ENCODE measurements at regions not wholly inside any gene's neighbourhood (a gene's known extent, or its start where the extent isn't known, plus 50 kb on each side); places are given as distances from the start of the nearest gene placed in this dataset.

DNA sequence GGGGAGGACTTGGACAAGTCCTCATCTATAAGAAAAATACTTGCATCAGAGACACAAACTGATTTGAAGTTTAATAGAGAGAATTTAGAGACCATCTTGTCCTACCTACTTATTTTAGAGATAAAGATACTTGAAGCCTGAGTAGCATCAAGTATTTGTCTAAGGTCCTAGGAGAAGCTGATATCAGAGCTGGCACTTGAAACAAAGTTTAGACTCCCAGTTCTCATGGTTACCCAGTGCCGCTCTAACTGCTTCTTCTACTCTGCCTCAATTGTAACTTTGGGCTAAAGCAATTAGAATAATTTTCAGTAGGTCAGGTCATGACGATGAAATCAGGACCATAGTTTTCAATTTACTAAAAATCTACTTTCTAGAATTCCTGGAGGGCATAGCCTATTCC lies 123.9 kb upstream of the CADPS start:
- TF ChIP-seq ZNF660 (CRISPR knock-in tag; IDR thresholded peaks at IDR 0.05; ENCODE audit: borderline replicate concordance, low read depth) (no peak), ZMYM4 (CRISPR knock-in tag; IDR thresholded peaks at IDR 0.05) (no peak), HNF4A (CRISPR knock-in tag; IDR thresholded peaks at IDR 0.05) (no peak), ZNF3 (CRISPR knock-in tag; IDR thresholded peaks at IDR 0.05) (no peak), SRSF1 (optimal IDR thresholded peaks at IDR 0.05; ENCODE audit: low read depth, low read length) (no peak), ZZZ3 (CRISPR knock-in tag; IDR thresholded peaks at IDR 0.05; ENCODE audit: borderline replicate concordance) (no peak), PHF8 (CRISPR knock-in tag; IDR thresholded peaks at IDR 0.05) (no peak), ETV5 (CRISPR knock-in tag; IDR thresholded peaks at IDR 0.05; ENCODE audit: borderline replicate concordance) (no peak)
- TF ChIP-seq, protein P1, sequence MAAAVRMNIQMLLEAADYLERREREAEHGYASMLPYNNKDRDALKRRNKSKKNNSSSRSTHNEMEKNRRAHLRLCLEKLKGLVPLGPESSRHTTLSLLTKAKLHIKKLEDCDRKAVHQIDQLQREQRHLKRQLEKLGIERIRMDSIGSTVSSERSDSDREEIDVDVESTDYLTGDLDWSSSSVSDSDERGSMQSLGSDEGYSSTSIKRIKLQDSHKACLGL (CRISPR knock-in tag; IDR thresholded peaks at IDR 0.05) = no peak
- TF ChIP-seq, protein P2, sequence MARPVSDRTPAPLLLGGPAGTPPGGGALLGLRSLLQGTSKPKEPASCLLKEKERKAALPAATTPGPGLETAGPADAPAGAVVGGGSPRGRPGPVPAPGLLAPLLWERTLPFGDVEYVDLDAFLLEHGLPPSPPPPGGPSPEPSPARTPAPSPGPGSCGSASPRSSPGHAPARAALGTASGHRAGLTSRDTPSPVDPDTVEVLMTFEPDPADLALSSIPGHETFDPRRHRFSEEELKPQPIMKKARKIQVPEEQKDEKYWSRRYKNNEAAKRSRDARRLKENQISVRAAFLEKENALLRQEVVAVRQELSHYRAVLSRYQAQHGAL (CRISPR knock-in tag; IDR thresholded peaks at IDR 0.05; ENCODE audit: not compliant biosample characterization) = no peak
